ENCODE measurements at regions not wholly inside any gene's neighbourhood (a gene's known extent, or its start where the extent isn't known, plus 50 kb on each side); places are given as distances from the start of the nearest gene placed in this dataset.
"Not testable (repeated sequence)": the region's sequence is repeated elsewhere in the genome, so short reads cannot be mapped to it uniquely, and the experiment has no call there.

GRCh38 chr16:10312784-10313724 lies 72.8 kb upstream of the ATF7IP2 start:
- DNase-seq (ENCODE audit: low read depth in 1 of 2, low spot score in 1 of 2) = no peak

- no peak for DNase-seq (ENCODE audit: low read depth in 1 of 2, low spot score in 1 of 2)
Observed at GRCh38 chr16:10314317-10314716, 71.5 kb upstream of the ATF7IP2 start.

- no peak for DNase-seq (ENCODE audit: low read depth in 1 of 2, low spot score in 1 of 2)
Observed at GRCh38 chr16:10314811-10315210, 71.0 kb upstream of the ATF7IP2 start.

- no peak for DNase-seq (ENCODE audit: low read depth in 1 of 2, low spot score in 1 of 2)
Observed at GRCh38 chr16:10317425-10318001, 68.3 kb upstream of the ATF7IP2 start.

GRCh38 chr16:10318798-10319500 lies 66.9 kb upstream of the ATF7IP2 start:
- no peak for DNase-seq (ENCODE audit: low read depth in 1 of 2, low spot score in 1 of 2)

- DNase-seq (ENCODE audit: low read depth in 1 of 2, low spot score in 1 of 2) = no peak
Observed at GRCh38 chr16:10321407-10322387, 64.2 kb upstream of the ATF7IP2 start.

- no peak for DNase-seq (ENCODE audit: low read depth in 1 of 2, low spot score in 1 of 2)
Observed at GRCh38 chr16:10322723-10323527, 62.9 kb upstream of the ATF7IP2 start.

GRCh38 chr16:10323528-10323869 lies 62.4 kb upstream of the ATF7IP2 start:
- no peak for DNase-seq (ENCODE audit: low read depth in 1 of 2, low spot score in 1 of 2)

GRCh38 chr16:10324210-10324609 lies 61.7 kb upstream of the ATF7IP2 start:
- DNase-seq (ENCODE audit: low read depth in 1 of 2, low spot score in 1 of 2) = no peak

- no peak for DNase-seq (ENCODE audit: low read depth in 1 of 2, low spot score in 1 of 2)
Observed at GRCh38 chr16:10325783-10326543, 59.9 kb upstream of the ATF7IP2 start.

GRCh38 chr16:10326647-10327046 lies 59.2 kb upstream of the ATF7IP2 start:
- no peak for DNase-seq (ENCODE audit: low read depth in 1 of 2, low spot score in 1 of 2)

GRCh38 chr16:10328291-10328690 lies 57.6 kb upstream of the ATF7IP2 start:
- DNase-seq (ENCODE audit: low read depth in 1 of 2, low spot score in 1 of 2) = not testable (repeated sequence)

- no peak for DNase-seq (ENCODE audit: low read depth in 1 of 2, low spot score in 1 of 2)
Observed at GRCh38 chr16:10332241-10332640, 53.6 kb upstream of the ATF7IP2 start.

- DNase-seq (ENCODE audit: low read depth in 1 of 2, low spot score in 1 of 2) = no peak
Observed at GRCh38 chr16:10332775-10333174, 53.1 kb upstream of the ATF7IP2 start.

GRCh38 chr16:10333321-10334032 lies 52.4 kb upstream of the ATF7IP2 start:
- no peak for DNase-seq (ENCODE audit: low read depth in 1 of 2, low spot score in 1 of 2)

- DNase-seq (ENCODE audit: low read depth in 1 of 2, low spot score in 1 of 2) = no peak
Observed at GRCh38 chr16:10335681-10336080, 50.2 kb upstream of the ATF7IP2 start.
